IMR-90 (cell line): ENCODE measurements at regions not wholly inside any gene's neighbourhood (a gene's known extent, or its start where the extent isn't known, plus 50 kb on each side); places are given as distances from the start of the nearest gene placed in this dataset.
"Not testable (repeated sequence)": the region's sequence is repeated elsewhere in the genome, so short reads cannot be mapped to it uniquely, and the experiment has no call there.

Source experiments
- ATAC-seq: fragments of 200-7000 bp; cut with Tn5 transposase; 2 replicates; pipeline ENCODE4 v1.9.1; 2020; ENCODE audit warnings: low read depth, mild to moderate bottlenecking, moderate library complexity
- BruUV-seq: library from RNA; stranded (reverse); fragments of 400-500 nt; replicated peaks from 2 replicates; lab custom pipeline; 2021; lab: Mats Ljungman, UMichigan
- CTCF ChIA-PET: fragments of 300-600 bp; formaldehyde crosslinking; extraction: SDS; loops from one replicate; lab custom pipeline; 2021; ENCODE audit warnings: antibody characterized with exemption; lab: Yijun Ruan, JAX
- POLR2A ChIA-PET: fragments of 300-600 bp; sonication (Branson Sonifier 250); formaldehyde crosslinking; loops from one replicate; lab custom pipeline; 2022; ENCODE audit warnings: antibody characterized with exemption; ENCODE audit not compliant: unreplicated experiment; lab: Charles Lee
- DNase-seq: peaks from one replicate; pipeline ENCODE4 v3.0.0; 2013
- H2AFZ ChIP-seq: replicated peaks from 2 replicates; pipeline ENCODE3; 2013; ENCODE audit warnings: low read length, mild to moderate bottlenecking; ENCODE audit not compliant: poor library complexity
- H2AK5ac ChIP-seq: 2 replicates; pipeline ENCODE4 v1.6.1; 2013; ENCODE audit warnings: low read depth, low read length, inconsistent platforms
- H2AK9ac ChIP-seq: replicated peaks from 2 replicates; pipeline ENCODE3; 2013; ENCODE audit warnings: mild to moderate bottlenecking, low read depth, low read length, moderate library complexity; ENCODE audit not compliant: poor library complexity
- H2BK120ac ChIP-seq: 2 replicates; pipeline ENCODE4 v1.6.1; 2013; ENCODE audit warnings: low read depth, low read length, inconsistent platforms
- H2BK15ac ChIP-seq: 3 replicates; pipeline ENCODE4 v1.6.1; 2013; ENCODE audit warnings: low read depth, low read length, inconsistent platforms
- H2BK20ac ChIP-seq: 2 replicates; pipeline ENCODE4 v1.6.1; 2013; ENCODE audit warnings: low read depth, mild to moderate bottlenecking, inconsistent platforms, low read length, moderate library complexity
- H2BK5ac ChIP-seq: 2 replicates; pipeline ENCODE4 v1.6.1; 2013; ENCODE audit warnings: mild to moderate bottlenecking, low read depth, low read length, inconsistent platforms; ENCODE audit not compliant: poor library complexity, severe bottlenecking
- H3K14ac ChIP-seq: replicated peaks from 2 replicates; pipeline ENCODE4 v1.6.1; 2013; ENCODE audit warnings: low read depth, low read length, inconsistent platforms
- H3K18ac ChIP-seq: 2 replicates; pipeline ENCODE4 v1.6.1; 2013; ENCODE audit warnings: low read depth, low read length, control low read depth
- H3K23ac ChIP-seq: 2 replicates; pipeline ENCODE4 v1.6.1; 2013; ENCODE audit warnings: low read depth, low read length, inconsistent platforms
- H3K27ac ChIP-seq: 2 replicates; pipeline ENCODE4 v1.5.1; 2013; ENCODE audit warnings: mild to moderate bottlenecking, control low read depth, low read length; ENCODE audit not compliant: insufficient read depth
- H3K27me3 ChIP-seq: 2 replicates; pipeline ENCODE4 v1.6.1; 2013; ENCODE audit warnings: low read length; ENCODE audit not compliant: control insufficient read depth, insufficient read depth
- H3K36me3 ChIP-seq: 2 replicates; pipeline ENCODE4 v1.6.1; 2013; ENCODE audit warnings: low read length, mixed read lengths; ENCODE audit not compliant: control insufficient read depth, insufficient read depth
- H3K4ac ChIP-seq: 2 replicates; pipeline ENCODE4 v1.6.1; 2013; ENCODE audit warnings: low read depth, low read length, inconsistent platforms
- H3K4me1 ChIP-seq: 2 replicates; pipeline ENCODE4 v1.6.1; 2013; ENCODE audit warnings: low read length, mixed read lengths; ENCODE audit not compliant: control insufficient read depth, insufficient read depth
- H3K4me2 ChIP-seq: 2 replicates; pipeline ENCODE4 v1.6.1; 2013; ENCODE audit warnings: low read depth, mild to moderate bottlenecking, control low read depth, low read length, moderate library complexity
- H3K4me3 ChIP-seq: 2 replicates; pipeline ENCODE4 v1.5.1; 2013; ENCODE audit warnings: low read depth, mild to moderate bottlenecking, control low read depth, low read length, moderate library complexity; ENCODE audit not compliant: insufficient read depth
- H3K56ac ChIP-seq: 2 replicates; pipeline ENCODE4 v1.6.1; 2013; ENCODE audit warnings: low read length, inconsistent platforms; ENCODE audit not compliant: insufficient read depth; ENCODE audit errors: extremely low read depth
- H3K79me1 ChIP-seq, 2 experiments: 2 replicates each; pipeline ENCODE4 v1.6.1; 2013; ENCODE audit warnings: low read length in 2 of 2, inconsistent platforms in 1 of 2, low read depth in 1 of 2
- H3K9ac ChIP-seq: 2 replicates; pipeline ENCODE4 v1.6.1; 2013; ENCODE audit warnings: low read depth, low read length, control low read depth
- H3K9me1 ChIP-seq: 2 replicates; pipeline ENCODE4 v1.6.1; 2013; ENCODE audit warnings: low read length, inconsistent platforms; ENCODE audit not compliant: insufficient read depth
- H3K9me3 ChIP-seq: 2 replicates; pipeline ENCODE4 v1.6.1; 2013; ENCODE audit warnings: low read length; ENCODE audit not compliant: control insufficient read depth, insufficient read depth
- H4K20me1 ChIP-seq: 2 replicates; pipeline ENCODE4 v1.6.1; 2013; ENCODE audit warnings: low read length, inconsistent platforms; ENCODE audit not compliant: insufficient read depth
- H4K5ac ChIP-seq: 2 replicates; pipeline ENCODE4 v1.6.1; 2013; ENCODE audit warnings: mild to moderate bottlenecking, low read depth, low read length, control low read depth
- H4K8ac ChIP-seq, 2 experiments: 2 replicates each; pipeline ENCODE4 v1.6.1; 2013; ENCODE audit warnings: low read depth in 2 of 2, low read length in 2 of 2, control low read depth in 1 of 2, inconsistent platforms in 1 of 2
- H4K91ac ChIP-seq: 2 replicates; pipeline ENCODE4 v1.6.1; 2013; ENCODE audit warnings: low read depth, low read length, inconsistent platforms; ENCODE audit not compliant: insufficient read depth
- WGBS, 2 experiments: methylation state at CpG; one replicate each; pipeline versions ENCODE4 v1.1.5 to v1.1.7; 2013; ENCODE audit warnings: missing lambda C conversion rate in 2 of 2; ENCODE audit not compliant: insufficient read length in 1 of 2; ENCODE audit errors: extremely low coverage in 2 of 2; 5-methylcytosine and 5-hydroxymethylcytosine counted together
- dilution Hi-C: fragments of 300-500 bp; cut with HindIII; formaldehyde crosslinking; loops from one replicate; pipeline ENCODE4 v1.14.3; 2018; ENCODE audit warnings: low sequenced_read_pairs; ENCODE audit not compliant: unreplicated experiment
- in situ Hi-C: fragments of 300-500 bp; cut with MboI; formaldehyde crosslinking; loops from 3 replicates; pipeline ENCODE4 v1.14.3; 2019; ENCODE audit warnings: low sequenced_read_pairs, inconsistent platforms, mixed read lengths
- intact Hi-C: fragments of 100-400 bp; cut with micrococcal nuclease; formaldehyde crosslinking; loops from 2 replicates; pipeline ENCODE4 v1.10.0; 2022

GRCh38 chr2:182552232-182552631 is 125.4 kb upstream of the PDE1A start:
- H4K8ac ChIP-seq, H3K9me1 ChIP-seq, H3K9ac ChIP-seq, H3K27me3 ChIP-seq, BruUV-seq, H2BK20ac ChIP-seq, H2BK15ac ChIP-seq, intact Hi-C loops, POLR2A ChIA-PET, H3K79me1 ChIP-seq, H3K23ac ChIP-seq, H2AK5ac ChIP-seq, H3K36me3 ChIP-seq, in situ Hi-C loops, DNase-seq, H3K56ac ChIP-seq, H3K14ac ChIP-seq, H3K9me3 ChIP-seq, H3K27ac ChIP-seq, H3K4ac ChIP-seq, dilution Hi-C loops, H4K20me1 ChIP-seq, H3K18ac ChIP-seq, H4K91ac ChIP-seq, H2BK5ac ChIP-seq, ATAC-seq, H2AK9ac ChIP-seq, H4K5ac ChIP-seq, H3K4me3 ChIP-seq, H2AFZ ChIP-seq, H2BK120ac ChIP-seq, H3K4me1 ChIP-seq, H3K4me2 ChIP-seq: not testable (repeated sequence)
- CTCF ChIA-PET = interaction anchor here (0.7 kb wide), 1 partner anchor 30 kb away, joined by 4 read pairs; no protein-coding TSS in a partner anchor
- WGBS, 2 experiments = no CpG with 5 or more reads among the region's 5 CpGs

GRCh38 chr2:182552785-182553184 is 125.9 kb upstream of the PDE1A start:
- DNase-seq, H2BK20ac ChIP-seq, H3K4ac ChIP-seq, H4K91ac ChIP-seq, dilution Hi-C loops, H3K27ac ChIP-seq, intact Hi-C loops, H2AK9ac ChIP-seq, CTCF ChIA-PET, ATAC-seq, H4K8ac ChIP-seq, H3K9me1 ChIP-seq, H3K14ac ChIP-seq, H4K20me1 ChIP-seq, H2BK5ac ChIP-seq, H3K23ac ChIP-seq, H3K4me2 ChIP-seq, H3K9me3 ChIP-seq, H2BK120ac ChIP-seq, in situ Hi-C loops, H3K4me3 ChIP-seq, H3K18ac ChIP-seq, H3K9ac ChIP-seq, H3K79me1 ChIP-seq, H3K4me1 ChIP-seq, H3K36me3 ChIP-seq, H2BK15ac ChIP-seq, H2AK5ac ChIP-seq, H3K56ac ChIP-seq, H2AFZ ChIP-seq, POLR2A ChIA-PET, H3K27me3 ChIP-seq, BruUV-seq, H4K5ac ChIP-seq: not testable (repeated sequence)
- WGBS, 2 experiments = 94% methylated on average over 9 of the region's 16 CpGs; no CpG with 5 or more reads in 1 of the 2 experiments
